ENCODE measurements at regions not wholly inside any gene's neighbourhood (a gene's known extent, or its start where the extent isn't known, plus 50 kb on each side); places are given as distances from the start of the nearest gene placed in this dataset.
A peak's percentile ranks its signal among the peaks of the same experiment; 100 is the strongest.

- peak; percentile 92 for FAIRE-seq
- DNase-seq (ENCODE audit: low read depth, low spot score) = peak; percentile 26
- Histone ChIP-seq H3K9ac (replicated peaks; ENCODE audit: extremely low read depth, insufficient read depth, low read length) (no peak overlapping the region), H2AFZ (ENCODE audit: low read depth, low read length) (no peak overlapping the region), H3K4me2 (ENCODE audit: insufficient read depth, low read length) (peak overlapping the region; percentile 64), H4K20me1 (replicated peaks; ENCODE audit: control insufficient read depth, extremely low read depth, insufficient read depth, low read length) (no peaks in the 10 kb centered on the region), H3K27ac (ENCODE audit: insufficient read depth, low read depth, low read length) (peak overlapping the region; percentile 85), H3K4me1 (ENCODE audit: control insufficient read depth, extremely low read depth, insufficient read depth, low read length) (peaks cover 15% of the 10 kb centered on the region), H3K27me3 (ENCODE audit: control insufficient read depth in 2 of 2, insufficient read depth in 2 of 2, low read length in 2 of 2) (no peaks in the 10 kb centered on the region), H3K79me2 (ENCODE audit: control insufficient read depth, insufficient read depth, low read length) (no peaks in the 10 kb centered on the region), H3K9me3 (replicated peaks; ENCODE audit: control insufficient read depth, insufficient read depth, low read length) (no peaks in the 10 kb centered on the region), H3K9me1 (replicated peaks; ENCODE audit: control insufficient read depth, extremely low read depth, insufficient read depth, low read length) (no peaks in the 10 kb centered on the region), H3K4me3 (replicated peaks in 1 of 3; ENCODE audit: insufficient read depth in 1 of 3, low read depth in 1 of 3, low read length in 3 of 3) (peak overlapping the region in 1 of 3 experiments; percentile 17), H3K36me3 (ENCODE audit: control insufficient read depth in 2 of 2, extremely low read depth in 1 of 2, insufficient read depth in 2 of 2, low read length in 2 of 2) (no peaks in the 10 kb centered on the region)
- dilution Hi-C loops (cut with MboI; ENCODE audit: extremely low pct_ligation_motif_present, low sequenced_read_pairs) (no loop called here), intact Hi-C loops (cut with micrococcal nuclease) (loop anchor here (2.0 to 10.0 kb wide), 3 partner anchors 68 to 154 kb away; no protein-coding TSS in a partner anchor)
- CTCF ChIA-PET = no interaction called here
- TF ChIP-seq EZH2 (IDR thresholded peaks at IDR 0.05; ENCODE audit: borderline replicate concordance, low read depth, low read length, severe bottlenecking) (no peak), MAX (IDR thresholded peaks at IDR 0.05; ENCODE audit: insufficient read depth, insufficient read length) (no peak), JUN (IDR thresholded peaks at IDR 0.05; ENCODE audit: borderline replicate concordance, insufficient read depth, insufficient read length, low read depth) (no peak), POLR2A (IDR thresholded peaks at IDR 0.05; ENCODE audit: low read depth, low read length) (no peak), MYC (IDR thresholded peaks at IDR 0.05; ENCODE audit: low read depth, low read length) (no peak), POLR2AphosphoS5 (IDR thresholded peaks at IDR 0.05; ENCODE audit: insufficient read depth, low read depth, low read length) (no peak), CTCF (IDR thresholded peaks at IDR 0.05; ENCODE audit: extremely low read depth in 1 of 2, insufficient read depth in 1 of 2, low read depth in 1 of 2, low read length in 2 of 2) (no peak)
- no TSS peak for BruUV-seq (replicated peaks)
- POLR2A ChIA-PET = no interaction called here
Observed at GRCh38 chrY:17166881-17167280, 713.1 kb downstream of the CDY2B start.
